BJ (cell line): ENCODE measurements at regions not wholly inside any gene's neighbourhood (a gene's known extent, or its start where the extent isn't known, plus 50 kb on each side); places are given as distances from the start of the nearest gene placed in this dataset.
A peak's percentile ranks its signal among the peaks of the same experiment; 100 is the strongest.

Source experiments
- CTCF ChIA-PET: fragments of 350-600 bp; formaldehyde crosslinking; extraction: SDS; loops from one replicate; lab custom pipeline; 2021; ENCODE audit warnings: antibody characterized with exemption, inconsistent platforms; lab: Yijun Ruan, JAX
- POLR2A ChIA-PET: fragments of 300-600 bp; sonication (Branson Sonifier 250); formaldehyde crosslinking; extraction: SDS; loops from one replicate; lab custom pipeline; 2021; ENCODE audit warnings: antibody characterized with exemption; lab: Charles Lee
- DNase-seq: peaks from one replicate; pipeline ENCODE4 v3.0.0-alpha.2; 2011; ENCODE audit warnings: low read depth
- H3K27me3 ChIP-seq: 2 replicates; pipeline ENCODE4 v1.6.0; 2011; ENCODE audit warnings: low read length; ENCODE audit not compliant: control insufficient read depth, insufficient read depth
- H3K36me3 ChIP-seq: 2 replicates; pipeline ENCODE4 v1.5.1; 2011; ENCODE audit warnings: low read length; ENCODE audit not compliant: control insufficient read depth, insufficient read depth
- H3K4me3 ChIP-seq: 2 replicates; pipeline ENCODE4 v1.5.1; 2011; ENCODE audit warnings: low read depth, mild to moderate bottlenecking, control low read depth, low read length
- TF ChIP-seq, protein P1 (sequence below): IDR thresholded peaks from 2 replicates; pipeline ENCODE4 v1.5.1; 2011; ENCODE audit warnings: low read depth, mild to moderate bottlenecking, control low read depth, inconsistent platforms, low read length, moderate library complexity; ENCODE audit not compliant: insufficient read depth

- no peaks in the 10 kb centered on the region for H3K36me3 ChIP-seq
- no peak for DNase-seq
- POLR2A ChIA-PET = no interaction called here
- TF ChIP-seq, protein P1, sequence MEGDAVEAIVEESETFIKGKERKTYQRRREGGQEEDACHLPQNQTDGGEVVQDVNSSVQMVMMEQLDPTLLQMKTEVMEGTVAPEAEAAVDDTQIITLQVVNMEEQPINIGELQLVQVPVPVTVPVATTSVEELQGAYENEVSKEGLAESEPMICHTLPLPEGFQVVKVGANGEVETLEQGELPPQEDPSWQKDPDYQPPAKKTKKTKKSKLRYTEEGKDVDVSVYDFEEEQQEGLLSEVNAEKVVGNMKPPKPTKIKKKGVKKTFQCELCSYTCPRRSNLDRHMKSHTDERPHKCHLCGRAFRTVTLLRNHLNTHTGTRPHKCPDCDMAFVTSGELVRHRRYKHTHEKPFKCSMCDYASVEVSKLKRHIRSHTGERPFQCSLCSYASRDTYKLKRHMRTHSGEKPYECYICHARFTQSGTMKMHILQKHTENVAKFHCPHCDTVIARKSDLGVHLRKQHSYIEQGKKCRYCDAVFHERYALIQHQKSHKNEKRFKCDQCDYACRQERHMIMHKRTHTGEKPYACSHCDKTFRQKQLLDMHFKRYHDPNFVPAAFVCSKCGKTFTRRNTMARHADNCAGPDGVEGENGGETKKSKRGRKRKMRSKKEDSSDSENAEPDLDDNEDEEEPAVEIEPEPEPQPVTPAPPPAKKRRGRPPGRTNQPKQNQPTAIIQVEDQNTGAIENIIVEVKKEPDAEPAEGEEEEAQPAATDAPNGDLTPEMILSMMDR = no peak
- CTCF ChIA-PET = interaction anchor here (0.7 kb wide), 1 partner anchor 22 kb away, joined by 3 read pairs; no protein-coding TSS in a partner anchor
- H3K4me3 ChIP-seq = no peak overlapping the region
- H3K27me3 ChIP-seq = no peaks in the 10 kb centered on the region
Measured at GRCh38 chr14:30132196-30132595, 204.5 kb upstream of the PRKD1 start.

DNA sequence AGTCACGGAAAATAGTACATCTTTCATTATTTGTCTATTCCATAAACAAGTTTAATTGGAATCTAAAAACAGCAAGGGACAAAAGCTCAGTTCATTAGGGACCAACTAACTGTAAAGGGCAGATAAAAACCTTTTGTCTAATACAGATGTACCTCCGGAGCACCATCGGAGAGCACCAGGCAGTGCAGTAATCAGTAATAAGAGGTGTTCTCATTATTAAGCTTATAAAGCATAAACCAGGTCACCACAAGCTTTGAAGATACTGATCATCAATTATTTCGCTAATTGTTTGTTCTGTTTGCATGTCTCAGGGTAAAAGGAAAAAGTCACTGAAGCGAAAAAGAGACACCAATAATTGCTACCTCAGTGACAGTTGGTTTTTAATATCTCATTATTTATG lies 207.3 kb upstream of the PRKD1 start:
- Histone ChIP-seq H3K27me3 (no peaks in the 10 kb centered on the region), H3K4me3 (no peak overlapping the region), H3K36me3 (no peaks in the 10 kb centered on the region)
- ChIA-PET POLR2A (no interaction called here), CTCF (no interaction called here)
- TF ChIP-seq, protein P1 = no peak
- no peak for DNase-seq

DNA sequence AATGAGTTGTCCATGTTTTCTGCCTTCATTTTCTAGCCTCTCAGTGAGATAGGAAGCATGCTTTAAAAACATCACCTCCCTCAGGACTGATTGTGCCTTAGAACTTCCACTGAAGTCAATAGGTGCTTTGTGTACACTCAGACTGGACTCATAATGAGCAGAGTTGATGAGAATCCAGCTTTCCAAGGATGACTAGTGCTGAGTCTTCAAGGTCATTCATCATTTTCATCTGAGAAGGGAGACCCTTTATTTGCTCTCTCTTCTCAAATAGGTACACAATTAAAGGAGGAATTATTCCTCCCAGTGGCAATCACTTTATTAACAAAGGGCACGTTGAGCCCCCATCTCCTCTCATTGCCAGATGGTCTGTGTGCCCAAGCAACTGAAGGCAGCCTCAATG lies 210.9 kb upstream of the PRKD1 start:
- CTCF ChIA-PET = no interaction called here
- H3K4me3 ChIP-seq = no peak overlapping the region
- no peaks in the 10 kb centered on the region for H3K27me3 ChIP-seq
- POLR2A ChIA-PET = no interaction called here
- H3K36me3 ChIP-seq = no peaks in the 10 kb centered on the region
- TF ChIP-seq, protein P1 = no peak
- no peak for DNase-seq

- H3K4me3 ChIP-seq = no peak overlapping the region
- TF ChIP-seq, protein P1 = no peak
- ChIA-PET POLR2A (no interaction called here), CTCF (no interaction called here)
- peak; percentile 1 for DNase-seq
- no peaks in the 10 kb centered on the region for H3K27me3 ChIP-seq
- H3K36me3 ChIP-seq = no peaks in the 10 kb centered on the region
Measured at GRCh38 chr14:30142216-30142615, 214.6 kb upstream of the PRKD1 start.

DNA sequence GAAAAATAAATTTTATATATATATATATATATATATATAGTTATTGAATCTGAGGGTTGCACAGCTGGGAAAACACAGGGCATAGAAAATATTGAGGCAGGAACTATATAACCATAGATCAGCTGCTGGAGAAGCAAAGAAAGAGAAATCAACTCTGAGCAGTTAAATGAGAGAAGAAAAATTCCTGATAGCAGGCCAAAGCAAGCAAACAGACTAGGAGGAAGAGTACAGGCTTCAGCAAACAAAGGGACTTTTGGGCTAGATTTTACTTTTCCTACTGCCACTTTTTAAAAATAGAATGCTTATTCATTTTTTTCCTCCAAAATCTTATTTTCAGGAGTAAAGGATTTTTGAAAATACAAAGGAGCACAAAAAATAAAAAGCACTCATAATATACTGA lies 216.0 kb upstream of the PRKD1 start:
- POLR2A ChIA-PET = no interaction called here

More for the DNA sequence above, 216.0 kb upstream of the PRKD1 start:
- Histone ChIP-seq H3K36me3 (no peaks in the 10 kb centered on the region), H3K4me3 (no peak overlapping the region), H3K27me3 (no peaks in the 10 kb centered on the region)
- TF ChIP-seq, protein P1 = no peak
- CTCF ChIA-PET = no interaction called here
- peak; percentile 1 for DNase-seq
